HG02798 (cell line): ENCODE measurements at regions not wholly inside any gene's neighbourhood (a gene's known extent, or its start where the extent isn't known, plus 50 kb on each side); places are given as distances from the start of the nearest gene placed in this dataset.
"Not testable (repeated sequence)": the region's sequence is repeated elsewhere in the genome, so short reads cannot be mapped to it uniquely, and the experiment has no call there.

Source experiments
- ATAC-seq: cut with Tn5 transposase; IDR thresholded peaks from one replicate; pipeline ENCODE4 v1.9.1; 2021; ENCODE audit warnings: mild to moderate bottlenecking; ENCODE audit not compliant: unreplicated experiment, poor library complexity

- peak; percentile 48 for ATAC-seq
Observed at GRCh38 chr7:85292908-85293576, 106.2 kb upstream of the SEMA3D start.

GRCh38 chr7:85290269-85290668, 103.4 kb upstream of the SEMA3D start:
- ATAC-seq = peak; percentile 28

- peak; percentile 34 for ATAC-seq
Observed at GRCh38 chr7:85289279-85289678, 102.4 kb upstream of the SEMA3D start.

DNA sequence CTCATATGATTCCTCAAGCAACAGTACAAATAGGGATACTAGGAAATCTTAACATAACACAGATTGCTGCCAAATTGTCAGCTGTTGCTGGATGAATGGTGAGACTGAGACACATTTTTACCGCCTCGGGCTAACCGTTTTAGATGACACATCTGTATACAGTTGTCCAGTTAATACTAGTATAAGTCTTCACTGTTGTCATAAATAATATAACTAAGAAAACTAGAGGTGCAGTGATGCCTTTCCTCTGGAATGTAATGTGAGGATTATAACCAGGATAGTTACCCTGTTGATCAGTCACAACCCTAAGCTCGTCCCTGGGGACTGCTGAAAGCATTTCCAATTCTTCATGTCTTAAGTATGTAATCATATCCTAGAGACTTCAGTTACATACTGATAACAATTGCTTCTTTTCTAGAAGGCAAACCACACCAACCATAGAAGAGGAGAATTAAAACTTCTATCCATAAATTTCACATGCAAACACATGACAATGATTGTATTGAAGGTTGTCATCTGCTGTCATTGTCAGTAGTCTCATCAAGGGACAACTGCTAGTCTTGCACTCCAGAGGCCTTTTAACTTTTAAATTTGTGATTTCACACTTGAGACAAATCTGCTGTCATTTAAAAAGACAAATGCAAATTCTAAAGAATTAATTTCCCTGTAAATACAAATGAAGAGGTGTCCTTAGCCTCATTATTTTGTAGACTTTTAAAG, 100.4 kb upstream of the SEMA3D start:
- ATAC-seq = no peak

DNA sequence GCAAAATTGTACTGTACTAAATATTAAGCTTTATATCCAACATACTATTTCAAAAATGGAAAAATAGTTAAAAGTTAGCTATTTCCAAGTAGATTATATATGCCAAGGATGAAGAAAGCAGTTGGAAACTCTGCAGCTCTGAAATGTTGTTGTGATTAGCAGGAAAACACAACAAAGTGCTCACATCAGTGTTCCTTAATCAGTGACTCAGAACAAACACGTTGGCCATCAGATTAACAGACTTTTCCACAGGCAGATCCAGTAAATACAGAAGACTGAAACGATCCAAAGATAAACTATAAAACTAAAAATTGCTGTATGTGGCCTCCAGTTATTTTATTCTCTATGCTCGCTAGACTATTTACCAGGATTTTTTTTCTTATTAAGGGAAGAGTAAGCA, 99.6 kb upstream of the SEMA3D start:
- ATAC-seq = no peak

DNA sequence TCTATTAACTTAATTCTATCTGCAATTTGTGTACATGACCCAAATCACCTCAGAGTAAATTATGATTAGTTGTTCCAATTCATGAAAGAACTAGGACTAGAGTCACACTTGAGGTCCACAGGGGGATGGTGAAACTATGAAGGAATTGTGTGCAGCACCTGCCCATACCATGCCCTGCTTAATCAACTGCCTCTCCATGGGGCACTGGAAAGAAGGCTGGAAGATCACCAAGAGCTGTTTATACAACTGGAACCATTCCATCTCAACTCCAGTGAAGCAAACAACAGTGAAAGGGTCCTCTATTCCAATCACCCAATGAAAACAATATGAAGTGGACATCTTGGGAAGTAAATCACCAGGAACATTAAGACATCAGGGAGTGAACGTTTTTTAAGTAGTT, 98.7 kb upstream of the SEMA3D start:
- ATAC-seq = no peak

DNA sequence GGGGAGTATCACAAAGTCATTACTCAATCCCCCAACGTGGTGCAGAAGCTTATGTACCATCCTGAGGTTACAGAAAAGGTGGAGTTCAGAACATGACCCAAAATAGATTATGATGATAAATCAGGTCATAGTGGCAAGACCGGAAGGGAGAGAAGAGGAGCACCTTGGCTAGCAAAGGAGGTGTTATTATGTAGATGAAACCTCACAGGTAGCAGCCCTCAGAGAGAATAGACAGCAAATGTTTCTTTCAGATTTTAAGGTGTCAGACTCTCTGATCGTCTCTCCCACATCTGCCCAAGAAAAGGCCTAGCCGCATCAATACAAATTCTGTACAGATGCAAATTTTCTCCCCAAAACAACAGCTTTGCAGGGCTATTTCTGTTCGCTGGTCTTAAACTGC, 88.3 kb upstream of the SEMA3D start:
- ATAC-seq = no peak

DNA sequence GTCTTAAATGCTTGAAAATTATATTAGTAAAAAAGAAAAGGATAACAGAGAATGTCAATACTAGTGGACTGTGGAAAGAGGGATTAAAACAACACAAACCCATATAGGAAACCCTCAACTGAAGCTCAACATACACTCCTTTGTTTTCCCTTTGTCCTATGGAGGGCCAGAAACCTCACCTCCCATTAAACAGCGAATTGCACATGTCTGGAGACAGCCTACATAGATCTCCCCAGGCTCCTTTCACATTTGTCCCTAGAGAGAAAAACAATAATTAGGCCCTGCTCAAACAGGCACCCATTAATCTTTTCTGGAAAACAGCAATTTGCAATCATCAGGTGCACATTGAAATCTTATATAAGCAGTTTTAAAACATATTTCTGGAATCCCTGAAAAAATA, 87.6 kb upstream of the SEMA3D start:
- ATAC-seq = no peak

GRCh38 chr7:85262891-85263290, 76.0 kb upstream of the SEMA3D start:
- ATAC-seq = no peak

- ATAC-seq = no peak
Observed at GRCh38 chr7:85261336-85261735, 74.5 kb upstream of the SEMA3D start.

DNA sequence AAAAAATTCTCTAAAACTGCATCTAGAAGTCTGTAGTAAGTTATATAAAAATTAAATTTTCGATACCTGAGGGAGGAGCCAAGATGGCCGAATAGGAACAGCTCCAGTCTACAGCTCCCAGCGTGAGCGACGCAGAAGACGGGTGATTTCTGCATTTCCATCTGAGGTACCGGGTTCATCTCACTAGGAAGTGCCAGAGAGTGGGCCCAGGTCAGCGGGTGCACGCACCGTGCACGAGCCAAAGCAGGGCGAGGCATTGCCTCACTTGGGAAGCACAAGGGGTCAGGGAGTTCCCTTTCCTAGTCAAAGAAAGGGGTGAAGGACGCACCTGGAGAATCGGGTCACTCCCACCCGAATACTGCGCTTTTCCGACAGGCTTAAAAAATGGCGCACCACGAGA, 62.9 kb upstream of the SEMA3D start:
- not testable (repeated sequence) for ATAC-seq

GRCh38 chr7:85239109-85239508, 52.3 kb upstream of the SEMA3D start:
- no peak for ATAC-seq

DNA sequence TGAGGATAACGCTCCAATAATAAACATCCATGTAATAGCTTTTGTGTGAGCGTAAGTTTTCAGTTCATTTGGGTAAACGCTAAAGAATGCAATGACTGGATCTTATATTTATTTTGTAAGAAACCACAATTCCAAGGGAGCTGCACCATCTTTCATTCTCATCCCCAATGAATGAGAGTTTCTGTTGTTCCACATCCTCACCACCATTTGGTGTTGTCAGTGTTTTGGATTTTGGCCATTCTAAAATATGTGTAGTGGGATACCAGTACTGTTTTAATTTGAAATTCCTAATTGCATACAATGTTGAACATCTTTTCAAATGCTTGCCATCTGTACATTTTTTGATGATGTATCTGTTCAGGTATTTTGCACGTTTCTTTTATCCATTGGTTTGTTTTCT, 50.9 kb upstream of the SEMA3D start:
- ATAC-seq = no peak
